CD4-positive, alpha-beta T cell treated with Interferon alpha-2 for 1 hour (primary cell): ENCODE measurements at regions not wholly inside any gene's neighbourhood (a gene's known extent, or its start where the extent isn't known, plus 50 kb on each side); places are given as distances from the start of the nearest gene placed in this dataset.
"Not testable (repeated sequence)": the region's sequence is repeated elsewhere in the genome, so short reads cannot be mapped to it uniquely, and the experiment has no call there.

Experiments used
- DNase-seq, 2 donors: peaks; one replicate each; pipeline ENCODE4 v3.0.0-alpha.2; 2020 to 2022

GRCh38 chr6:85936916-85937315 is 294.2 kb upstream of the SYNCRIP start:
- no peak for DNase-seq

GRCh38 chr6:85923013-85923430 is 280.3 kb upstream of the SYNCRIP start:
- peak in 1 of 2 donors; percentile 23 for DNase-seq

GRCh38 chr6:85920782-85921181 is 278.1 kb upstream of the SYNCRIP start:
- DNase-seq: no peak

- no peak for DNase-seq
Observed at GRCh38 chr6:85917522-85917921, 274.8 kb upstream of the SYNCRIP start.

GRCh38 chr6:85913001-85913400 is 270.3 kb upstream of the SYNCRIP start:
- DNase-seq: no peak

GRCh38 chr6:85912582-85912981 is 269.9 kb upstream of the SYNCRIP start:
- DNase-seq: no peak

GRCh38 chr6:85911067-85911466 is 268.4 kb upstream of the SYNCRIP start:
- DNase-seq: no peak

GRCh38 chr6:85908120-85908519 is 265.4 kb upstream of the SYNCRIP start:
- not testable (repeated sequence) for DNase-seq

- DNase-seq: no peak
Observed at GRCh38 chr6:85892346-85892745, 249.7 kb upstream of the SYNCRIP start.

GRCh38 chr6:85887461-85887860 is 244.8 kb upstream of the SYNCRIP start:
- DNase-seq: no peak

GRCh38 chr6:85868685-85869084 is 226.0 kb upstream of the SYNCRIP start:
- DNase-seq: no peak

GRCh38 chr6:85867595-85867994 is 224.9 kb upstream of the SYNCRIP start:
- no peak for DNase-seq

- DNase-seq: no peak
Observed at GRCh38 chr6:85866758-85867401, 224.2 kb upstream of the SYNCRIP start.

- DNase-seq: no peak
Observed at GRCh38 chr6:85866370-85866730, 223.7 kb upstream of the SYNCRIP start.

- DNase-seq: no peak
Observed at GRCh38 chr6:85865420-85866369, 223.0 kb upstream of the SYNCRIP start.

GRCh38 chr6:85864453-85865401 is 222.0 kb upstream of the SYNCRIP start:
- no peak for DNase-seq

GRCh38 chr6:85856235-85856634 is 213.5 kb upstream of the SYNCRIP start:
- DNase-seq: no peak

GRCh38 chr6:85838351-85839119 is 195.8 kb upstream of the SYNCRIP start:
- not testable (repeated sequence) for DNase-seq

- DNase-seq: no peak
Observed at GRCh38 chr6:85828973-85829372, 186.3 kb upstream of the SYNCRIP start.

GRCh38 chr6:85826997-85827396 is 184.3 kb upstream of the SYNCRIP start:
- DNase-seq: no peak

- DNase-seq: no peak
Observed at GRCh38 chr6:85824329-85824728, 181.6 kb upstream of the SYNCRIP start.

GRCh38 chr6:85810558-85810957 is 167.9 kb upstream of the SYNCRIP start:
- no peak for DNase-seq
